H9 (cell line): ENCODE measurements at regions not wholly inside any gene's neighbourhood (a gene's known extent, or its start where the extent isn't known, plus 50 kb on each side); places are given as distances from the start of the nearest gene placed in this dataset.

Source experiments
- DNase-seq: peaks from one replicate; pipeline ENCODE4 v3.0.0-alpha.2; 2017
- H2AFZ ChIP-seq: one replicate; pipeline ENCODE4 v1.6.1; 2013; ENCODE audit warnings: mild to moderate bottlenecking, low read length, control low read depth, moderate library complexity
- H2AK5ac ChIP-seq: 2 replicates; pipeline ENCODE4 v1.6.1; 2013; ENCODE audit warnings: low read length, control low read depth, mixed read lengths; ENCODE audit not compliant: insufficient read length
- H2BK120ac ChIP-seq: one replicate; pipeline ENCODE4 v1.6.1; 2013; ENCODE audit warnings: low read depth, mild to moderate bottlenecking, low read length, control low read depth, inconsistent platforms; ENCODE audit not compliant: poor library complexity, severe bottlenecking
- H2BK12ac ChIP-seq: 2 replicates; pipeline ENCODE4 v1.6.1; 2013; ENCODE audit warnings: low read length, control low read depth, mixed read lengths, low read depth; ENCODE audit not compliant: insufficient read length
- H2BK15ac ChIP-seq: 2 replicates; pipeline ENCODE4 v1.6.1; 2013; ENCODE audit warnings: low read depth, low read length, control low read depth
- H2BK20ac ChIP-seq: one replicate; pipeline ENCODE4 v1.6.1; 2013; ENCODE audit warnings: low read depth, mild to moderate bottlenecking, low read length, control low read depth, inconsistent platforms; ENCODE audit not compliant: poor library complexity, severe bottlenecking
- H2BK5ac ChIP-seq: 2 replicates; pipeline ENCODE4 v1.6.1; 2013; ENCODE audit warnings: low read length, control low read depth, mixed read lengths; ENCODE audit not compliant: insufficient read length
- H3K14ac ChIP-seq: 2 replicates; pipeline ENCODE4 v1.6.1; 2013; ENCODE audit warnings: low read length, control low read depth; ENCODE audit not compliant: insufficient read depth
- H3K18ac ChIP-seq: 2 replicates; pipeline ENCODE4 v1.6.1; 2013; ENCODE audit warnings: low read depth, mild to moderate bottlenecking, mixed read lengths, low read length, control low read depth; ENCODE audit not compliant: insufficient read length
- H3K23ac ChIP-seq: 2 replicates; pipeline ENCODE4 v1.6.1; 2013; ENCODE audit warnings: low read length, control low read depth, mixed read lengths, low read depth; ENCODE audit not compliant: insufficient read length
- H3K23me2 ChIP-seq: 2 replicates; pipeline ENCODE4 v1.6.1; 2013; ENCODE audit warnings: low read depth, mild to moderate bottlenecking, mixed read lengths, low read length, control low read depth; ENCODE audit not compliant: insufficient read length, poor library complexity, severe bottlenecking
- H3K27ac ChIP-seq: 2 replicates; pipeline ENCODE4 v1.5.1; 2013; ENCODE audit warnings: low read length, control low read depth, mixed read lengths, low read depth; ENCODE audit not compliant: insufficient read length
- H3K27me3 ChIP-seq: 2 replicates; pipeline ENCODE4 v1.6.1; 2013; ENCODE audit warnings: low read length, control low read depth, inconsistent platforms; ENCODE audit not compliant: insufficient read depth
- H3K4ac ChIP-seq: 2 replicates; pipeline ENCODE4 v1.6.1; 2013; ENCODE audit warnings: low read depth, mild to moderate bottlenecking, control low read depth, inconsistent platforms, low read length, moderate library complexity
- H3K4me1 ChIP-seq: 2 replicates; pipeline ENCODE4 v1.6.1; 2013; ENCODE audit warnings: low read length, control low read depth, inconsistent platforms; ENCODE audit not compliant: insufficient read depth
- H3K4me2 ChIP-seq: 2 replicates; pipeline ENCODE4 v1.6.1; 2013; ENCODE audit warnings: low read length, control low read depth, mixed read lengths; ENCODE audit not compliant: insufficient read length, insufficient read depth
- H3K56ac ChIP-seq: 2 replicates; pipeline ENCODE4 v1.6.1; 2013; ENCODE audit warnings: low read depth, mild to moderate bottlenecking, mixed read lengths, low read length, control low read depth; ENCODE audit not compliant: insufficient read length
- H3K79me1 ChIP-seq: 2 replicates; pipeline ENCODE4 v1.6.1; 2013; ENCODE audit warnings: low read depth, mild to moderate bottlenecking, moderate library complexity, low read length, control low read depth, inconsistent platforms; ENCODE audit not compliant: insufficient read depth, poor library complexity, severe bottlenecking
- H3K79me2 ChIP-seq: 2 replicates; pipeline ENCODE4 v1.6.1; 2013; ENCODE audit warnings: low read length, control low read depth, inconsistent platforms; ENCODE audit not compliant: insufficient read depth
- H3K9ac ChIP-seq: 2 replicates; pipeline ENCODE4 v1.6.1; 2013; ENCODE audit warnings: low read length, control low read depth, mixed read lengths; ENCODE audit not compliant: insufficient read length; ENCODE audit errors: extremely low read depth
- H3K9me3 ChIP-seq: one replicate; pipeline ENCODE4 v1.6.1; 2013; ENCODE audit warnings: low read depth, low read length, inconsistent platforms; ENCODE audit not compliant: control insufficient read depth
- H3T11ph ChIP-seq: one replicate; pipeline ENCODE4 v1.6.1; 2013; ENCODE audit warnings: mild to moderate bottlenecking, low read length, control low read depth, inconsistent platforms
- H4K20me1 ChIP-seq: one replicate; pipeline ENCODE4 v1.6.1; 2013; ENCODE audit not compliant: control insufficient read depth, insufficient read length, insufficient read depth
- H4K5ac ChIP-seq: 2 replicates; pipeline ENCODE4 v1.6.1; 2013; ENCODE audit warnings: low read depth, mild to moderate bottlenecking, mixed read lengths, low read length, control low read depth; ENCODE audit not compliant: insufficient read length
- H4K8ac ChIP-seq: replicated peaks from 2 replicates; pipeline ENCODE4 v1.6.1; 2013; ENCODE audit warnings: low read length, control low read depth, mixed read lengths, low read depth; ENCODE audit not compliant: insufficient read length
- H4K91ac ChIP-seq: 2 replicates; pipeline ENCODE4 v1.6.1; 2013; ENCODE audit warnings: low read depth, mild to moderate bottlenecking, moderate library complexity, mixed read lengths, low read length, control low read depth; ENCODE audit not compliant: insufficient read length
- H3K27ac Mint-ChIP-seq, 3 experiments: 2 replicates in 2 of 3; 3 replicates in 1 of 3; pipeline ENCODE4 v1.8.0; 2020 to 2021; ENCODE audit warnings: mixed read lengths in 3 of 3, mild to moderate bottlenecking in 1 of 3, moderate library complexity in 1 of 3
- H3K27me3 Mint-ChIP-seq: 2 replicates; pipeline ENCODE4 v1.8.0; 2021; ENCODE audit warnings: low read depth, mild to moderate bottlenecking, moderate library complexity, mixed read lengths
- H3K36me3 Mint-ChIP-seq, 3 experiments: 2 replicates in 2 of 3; 3 replicates in 1 of 3; pipeline ENCODE4 v1.8.0; 2020 to 2021; ENCODE audit warnings: low read depth in 3 of 3, mixed read lengths in 3 of 3; ENCODE audit not compliant: insufficient read depth in 1 of 3
- H3K4me1 Mint-ChIP-seq, 2 experiments: 2 replicates each; pipeline ENCODE4 v1.8.0; 2020; ENCODE audit warnings: mixed read lengths in 2 of 2
- H3K4me3 Mint-ChIP-seq, 2 experiments: 2 replicates in 1 of 2; 3 replicates in 1 of 2; pipeline ENCODE4 v1.8.0; 2020 to 2021; ENCODE audit warnings: mild to moderate bottlenecking in 2 of 2, mixed read lengths in 2 of 2, moderate library complexity in 1 of 2
- H3K9me3 Mint-ChIP-seq, 2 experiments: 2 replicates in 1 of 2; 3 replicates in 1 of 2; pipeline ENCODE4 v1.8.0; 2020; ENCODE audit warnings: mild to moderate bottlenecking in 2 of 2, mixed read lengths in 2 of 2, moderate library complexity in 1 of 2
- WGBS: extraction: QIAGEN DNeasy Blood & Tissue Kit; methylation state at CpG from one replicate; pipeline ENCODE4 v1.1.7; 2013; ENCODE audit warnings: missing lambda C conversion rate, low lambda C conversion rate, mixed read lengths; ENCODE audit not compliant: insufficient read length; ENCODE audit errors: extremely low coverage; 5-methylcytosine and 5-hydroxymethylcytosine counted together
- TF ChIP-seq, protein P1 (sequence below): fragments of 200-600 bp; sonication (generic); conservative IDR thresholded peaks from 3 replicates; pipeline ENCODE4 v1.8.0; 2021; ENCODE audit warnings: antibody characterized with exemption, mild to moderate bottlenecking

DNA sequence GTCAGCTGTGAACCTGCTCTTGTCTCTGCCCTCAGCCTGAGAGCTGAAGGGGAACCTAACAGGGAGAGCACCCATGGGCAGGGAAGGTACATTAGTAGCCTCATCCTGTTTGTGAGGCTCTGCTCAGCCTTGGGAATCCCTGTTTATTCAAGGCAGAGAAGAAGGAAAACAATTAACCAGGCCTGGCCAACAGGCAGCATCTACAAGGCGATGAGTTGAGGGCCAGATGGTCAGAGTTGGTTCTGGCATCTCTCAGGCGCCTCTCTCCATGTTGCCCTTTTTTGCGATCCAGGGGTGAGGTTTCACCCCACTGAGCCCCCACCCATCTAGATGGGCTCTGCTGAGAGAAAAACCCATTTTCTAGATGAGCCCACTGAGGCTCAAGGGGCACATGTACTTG is 54.0 kb upstream of the TOP3B start:
- Histone ChIP-seq H3K4ac (no peak overlapping the region), H3K14ac (no peak overlapping the region), H2BK5ac (no peak overlapping the region), H3K18ac (no peak overlapping the region), H3K23ac (no peak overlapping the region), H2BK120ac (no peak overlapping the region), H3K27ac (no peak overlapping the region), H3K4me1 (no peaks in the 10 kb centered on the region), H2AFZ (no peak overlapping the region), H4K5ac (no peak overlapping the region), H3K4me2 (no peak overlapping the region), H3K23me2 (no peaks in the 10 kb centered on the region), H3T11ph (no peak overlapping the region), H3K27me3 (peaks cover 73% of the 10 kb centered on the region), H3K9me3 (no peaks in the 10 kb centered on the region), H2BK15ac (no peak overlapping the region), H2BK12ac (no peak overlapping the region), H2BK20ac (no peak overlapping the region), H2AK5ac (no peak overlapping the region), H3K56ac (no peak overlapping the region), H4K20me1 (no peaks in the 10 kb centered on the region), H3K79me2 (no peaks in the 10 kb centered on the region), H4K8ac (no peak overlapping the region), H3K9ac (no peak overlapping the region), H4K91ac (no peak overlapping the region), H3K79me1 (no peaks in the 10 kb centered on the region)
- Mint-ChIP-seq H3K9me3 (no peaks in the 10 kb centered on the region; a peak in 1 of 5 replicates), H3K36me3 (no peaks in the 10 kb centered on the region; a peak in 1 of 7 replicates), H3K4me3 (no peak overlapping the region), H3K4me1 (peaks cover 6 to 8% of the 10 kb centered on the region in 2 experiments; a peak in 2 of 4 replicates), H3K27ac (no peak overlapping the region), H3K27me3 (peaks cover 94% of the 10 kb centered on the region)
- WGBS: no CpG with 5 or more reads among the region's 3 CpGs
- no peak for DNase-seq
- TF ChIP-seq, protein P1, sequence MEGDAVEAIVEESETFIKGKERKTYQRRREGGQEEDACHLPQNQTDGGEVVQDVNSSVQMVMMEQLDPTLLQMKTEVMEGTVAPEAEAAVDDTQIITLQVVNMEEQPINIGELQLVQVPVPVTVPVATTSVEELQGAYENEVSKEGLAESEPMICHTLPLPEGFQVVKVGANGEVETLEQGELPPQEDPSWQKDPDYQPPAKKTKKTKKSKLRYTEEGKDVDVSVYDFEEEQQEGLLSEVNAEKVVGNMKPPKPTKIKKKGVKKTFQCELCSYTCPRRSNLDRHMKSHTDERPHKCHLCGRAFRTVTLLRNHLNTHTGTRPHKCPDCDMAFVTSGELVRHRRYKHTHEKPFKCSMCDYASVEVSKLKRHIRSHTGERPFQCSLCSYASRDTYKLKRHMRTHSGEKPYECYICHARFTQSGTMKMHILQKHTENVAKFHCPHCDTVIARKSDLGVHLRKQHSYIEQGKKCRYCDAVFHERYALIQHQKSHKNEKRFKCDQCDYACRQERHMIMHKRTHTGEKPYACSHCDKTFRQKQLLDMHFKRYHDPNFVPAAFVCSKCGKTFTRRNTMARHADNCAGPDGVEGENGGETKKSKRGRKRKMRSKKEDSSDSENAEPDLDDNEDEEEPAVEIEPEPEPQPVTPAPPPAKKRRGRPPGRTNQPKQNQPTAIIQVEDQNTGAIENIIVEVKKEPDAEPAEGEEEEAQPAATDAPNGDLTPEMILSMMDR: no peak
